DMS 273 treated with DMSO at 0.1 percent for 48 hours (cell line): ENCODE measurements at regions not wholly inside any gene's neighbourhood (a gene's known extent, or its start where the extent isn't known, plus 50 kb on each side); places are given as distances from the start of the nearest gene placed in this dataset.
"Not testable (repeated sequence)": the region's sequence is repeated elsewhere in the genome, so short reads cannot be mapped to it uniquely, and the experiment has no call there.

Source experiments
- DNase-seq: peaks from one replicate; lab custom pipeline; 2025; lab: John Stamatoyannopoulos, UW

DNA sequence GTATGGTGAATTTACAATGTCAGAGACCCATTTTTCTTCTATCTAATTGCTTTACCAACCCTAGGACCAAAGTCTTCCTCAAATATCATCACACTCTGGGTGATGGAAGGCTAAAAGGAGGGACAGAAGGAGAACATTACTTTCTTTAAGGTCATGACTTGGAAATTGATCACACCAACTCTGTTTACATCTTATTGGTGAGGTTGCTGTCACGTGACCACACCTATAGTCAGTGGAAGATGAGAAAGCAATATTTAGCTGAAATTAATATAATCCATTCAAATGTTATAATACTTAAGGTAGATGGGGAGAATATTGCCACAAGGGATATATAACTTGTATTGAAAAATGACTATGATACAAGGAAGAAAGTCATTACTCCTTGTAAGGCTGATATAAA, 183.6 kb upstream of the SMIM30 start:
- no peak for DNase-seq

DNA sequence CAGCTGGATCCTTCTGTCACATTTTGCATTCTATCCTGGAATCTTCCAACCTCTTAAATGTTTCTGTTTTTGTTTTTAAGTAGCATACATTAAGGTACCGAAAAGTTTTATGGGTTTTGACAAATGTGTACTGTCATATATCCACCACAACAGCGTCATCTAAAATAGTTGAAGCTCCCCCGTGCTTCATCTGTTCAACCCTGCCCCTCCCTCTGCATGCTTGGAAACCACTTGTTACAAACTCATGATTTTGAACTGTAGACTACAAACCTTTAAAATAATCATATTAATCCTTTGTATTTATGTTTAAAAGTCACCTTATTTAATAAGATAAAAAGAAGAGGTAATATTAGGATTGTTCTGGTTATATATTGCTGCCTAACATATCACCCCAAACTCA, 182.8 kb upstream of the SMIM30 start:
- DNase-seq: no peak

DNA sequence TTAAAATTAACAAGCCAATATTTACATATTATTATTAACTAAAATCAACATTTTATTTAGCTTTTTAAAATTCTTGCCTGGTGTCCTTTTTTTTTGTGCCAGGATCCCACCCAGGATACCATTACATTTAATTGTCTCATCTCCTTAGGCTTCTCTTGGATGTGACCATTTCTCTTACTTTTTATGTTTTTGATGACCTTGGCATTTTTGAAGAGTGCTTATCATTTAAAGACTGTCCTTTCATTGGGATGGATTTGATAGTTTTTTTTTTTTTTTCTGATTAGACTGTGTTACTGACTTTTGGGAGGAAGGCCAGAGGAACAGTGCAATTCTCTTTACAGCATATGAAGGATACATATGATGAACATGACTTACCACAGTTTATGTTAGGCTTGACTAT, 181.4 kb upstream of the SMIM30 start:
- DNase-seq: no peak

DNA sequence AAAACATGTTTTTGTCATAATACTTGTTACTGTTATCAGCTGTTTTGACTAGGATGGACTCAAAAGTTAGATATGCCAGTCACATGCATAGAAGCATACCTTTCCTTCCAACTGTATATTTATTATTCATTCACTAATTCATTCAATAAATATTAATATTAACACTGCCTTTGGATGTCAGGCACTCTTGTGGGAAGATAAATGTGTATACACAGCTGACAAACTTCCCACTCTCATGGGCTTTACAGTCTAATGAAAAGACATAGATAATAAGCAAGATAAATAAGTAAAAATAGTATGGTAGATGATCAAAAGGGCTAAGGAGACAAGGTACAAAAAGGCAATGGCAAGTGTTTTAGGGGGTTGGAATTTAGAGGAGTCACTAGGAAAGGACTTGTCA, 180.1 kb upstream of the SMIM30 start:
- DNase-seq: no peak

DNA sequence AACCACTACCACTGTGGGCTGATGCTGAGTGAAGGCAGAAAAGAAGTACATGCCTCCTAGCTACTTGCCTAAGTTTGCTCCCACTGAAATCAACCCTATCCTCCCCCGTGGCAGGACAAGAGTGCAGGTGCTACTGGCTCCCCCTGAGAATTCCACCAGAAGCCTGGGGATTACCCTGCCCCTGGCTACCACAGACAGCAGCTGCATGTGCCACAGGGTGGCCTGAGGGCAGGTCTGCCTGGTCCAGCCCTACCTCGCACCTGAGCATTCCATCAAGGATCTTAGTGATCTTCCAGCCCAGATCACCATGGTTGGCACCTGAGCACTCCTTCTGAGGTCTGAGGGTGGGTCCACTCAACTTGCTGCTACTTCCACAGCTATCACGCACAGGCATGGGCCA, 176.4 kb upstream of the SMIM30 start:
- no peak for DNase-seq

DNA sequence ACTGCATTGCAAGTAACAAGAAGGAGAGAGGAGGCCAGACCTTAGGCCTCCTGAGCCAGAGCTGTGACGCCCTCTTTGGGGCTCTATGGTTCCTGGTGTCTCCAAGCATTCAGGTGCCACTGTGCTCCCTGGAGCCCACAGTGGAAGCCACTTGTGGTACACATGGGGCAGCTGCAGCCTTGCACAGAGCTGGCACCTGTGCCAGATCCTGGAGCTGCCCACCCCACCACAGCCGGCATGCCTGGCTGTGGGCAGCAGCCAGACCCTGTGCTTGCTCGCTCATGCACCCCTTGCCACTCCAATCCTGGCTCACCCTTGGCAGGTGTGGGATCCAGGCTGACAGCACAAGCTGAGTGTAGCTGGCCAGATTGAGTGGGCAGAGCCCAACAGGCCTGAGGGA, 173.8 kb upstream of the SMIM30 start:
- no peak for DNase-seq

DNA sequence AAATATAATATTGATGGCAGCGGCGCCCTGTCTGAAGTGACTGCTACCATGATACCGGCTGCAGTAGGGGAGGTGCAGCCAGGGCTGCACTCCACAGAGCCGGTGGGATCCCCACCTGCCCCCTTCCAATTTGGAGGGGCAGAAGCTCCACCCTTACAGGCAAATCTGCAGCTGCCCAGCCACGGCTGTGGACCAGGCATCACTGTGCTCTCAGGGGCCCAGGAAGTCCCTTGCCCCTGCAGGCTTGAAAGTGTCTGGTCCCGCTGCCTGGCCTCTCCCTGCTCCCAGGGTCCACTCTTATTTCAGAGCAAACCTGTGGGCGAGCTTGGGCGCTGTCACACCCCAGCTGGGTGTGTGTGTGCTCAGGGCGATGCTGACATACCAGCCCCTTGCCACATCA, 172.7 kb upstream of the SMIM30 start:
- DNase-seq: no peak

DNA sequence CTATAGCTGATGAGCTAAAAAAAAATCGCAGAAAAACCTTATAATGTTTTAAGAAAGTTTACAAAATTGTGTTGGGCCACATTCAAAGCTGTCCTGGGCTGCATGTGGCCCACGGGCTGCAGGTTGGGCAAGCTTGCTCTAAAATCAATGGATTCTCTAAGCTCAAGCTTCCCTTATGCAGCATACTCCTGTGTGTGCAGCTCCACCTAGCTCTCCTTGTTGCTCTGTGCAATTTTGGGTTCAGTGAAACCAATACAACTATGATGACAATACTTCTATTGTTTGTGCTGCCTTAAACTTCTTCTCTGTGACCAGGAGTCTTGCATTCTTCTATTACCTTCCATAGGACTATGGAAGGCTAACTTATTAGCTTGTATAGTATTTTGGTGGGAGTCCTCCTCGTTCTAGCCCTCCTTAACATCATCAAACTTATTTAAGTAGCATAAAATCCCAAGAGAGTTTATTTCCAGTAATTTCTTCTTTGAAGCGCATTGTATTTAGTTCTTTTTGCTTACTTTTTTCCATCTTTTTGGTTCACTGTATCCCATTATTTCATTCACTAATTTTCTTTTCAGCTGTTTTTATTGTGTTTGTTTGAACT, 170.9 kb upstream of the SMIM30 start:
- peak; percentile 19 for DNase-seq

DNA sequence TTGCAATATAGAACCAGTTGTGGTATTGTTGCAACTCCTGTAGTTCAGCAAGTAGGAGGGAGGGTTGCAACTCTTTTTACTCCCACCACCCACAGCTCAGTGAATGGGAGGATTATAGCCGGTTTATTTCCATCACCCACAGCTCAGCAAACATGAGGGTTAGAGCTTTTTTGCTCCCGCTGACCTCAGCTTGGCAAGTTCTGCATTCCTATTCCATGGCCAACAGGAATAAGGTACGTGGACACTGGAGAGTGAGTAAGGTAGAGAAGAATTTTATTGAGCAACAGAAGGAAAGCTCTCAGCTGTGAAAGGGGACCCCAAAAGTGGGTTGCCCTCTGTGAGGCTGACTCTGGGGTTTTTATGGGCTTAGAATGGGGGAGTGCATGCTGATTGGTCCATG, 167.1 kb upstream of the SMIM30 start:
- DNase-seq: no peak

DNA sequence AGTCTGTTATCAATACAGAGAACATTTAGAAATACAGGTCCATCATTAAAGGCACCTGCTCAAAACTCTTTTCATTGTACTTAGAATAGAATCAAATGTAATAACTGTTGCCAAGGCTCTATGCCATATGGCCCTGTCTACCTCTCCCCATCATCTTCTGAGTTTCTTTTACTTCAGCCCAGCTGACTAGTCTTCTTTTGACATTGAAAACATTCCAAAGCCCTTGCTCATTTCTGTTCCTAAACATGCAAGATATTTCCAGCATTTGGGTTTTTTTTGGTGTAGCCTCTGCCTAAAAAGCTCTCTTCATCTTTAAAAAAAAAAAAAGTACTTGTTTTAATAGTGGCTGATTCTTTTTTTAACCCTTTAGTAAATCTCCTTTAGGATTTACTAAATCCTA, 165.5 kb upstream of the SMIM30 start:
- no peak for DNase-seq

DNA sequence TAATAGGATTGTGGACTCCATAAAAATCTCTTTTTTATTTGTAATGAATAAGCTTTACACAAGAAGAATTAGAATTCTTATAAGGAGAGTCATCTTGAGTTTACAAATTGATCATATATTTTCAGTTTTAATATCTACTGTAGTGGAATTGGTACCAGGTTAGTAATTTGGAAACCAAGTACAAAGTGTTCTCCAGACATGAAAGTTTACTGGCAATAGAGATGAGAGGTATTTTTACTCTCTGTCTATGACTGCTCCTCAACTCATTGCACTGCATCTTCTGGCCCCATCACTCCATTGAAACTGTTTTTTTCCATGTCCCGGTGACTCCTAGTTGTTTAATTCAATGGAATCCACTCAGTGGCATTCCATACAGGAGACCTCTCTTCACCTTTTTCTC, 164.5 kb upstream of the SMIM30 start:
- DNase-seq: no peak

DNA sequence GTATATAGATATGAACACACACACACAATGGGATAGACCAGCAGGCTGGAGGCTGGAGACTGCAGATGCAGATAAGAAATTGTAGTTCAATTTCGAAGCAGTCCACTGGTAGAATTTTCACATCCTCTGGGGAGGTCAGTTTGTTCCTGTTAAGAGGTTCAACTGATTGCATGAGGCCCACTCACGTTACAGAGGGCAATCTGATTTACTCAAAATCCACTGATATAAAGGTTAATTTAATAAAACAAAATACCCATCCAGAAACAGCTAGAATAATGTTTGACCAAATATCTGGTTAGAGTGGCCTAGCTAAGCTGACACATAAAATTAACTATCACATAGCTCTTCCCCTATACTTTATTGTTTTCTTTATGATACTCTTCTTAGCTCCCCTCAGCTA, 162.9 kb upstream of the SMIM30 start:
- no peak for DNase-seq

DNA sequence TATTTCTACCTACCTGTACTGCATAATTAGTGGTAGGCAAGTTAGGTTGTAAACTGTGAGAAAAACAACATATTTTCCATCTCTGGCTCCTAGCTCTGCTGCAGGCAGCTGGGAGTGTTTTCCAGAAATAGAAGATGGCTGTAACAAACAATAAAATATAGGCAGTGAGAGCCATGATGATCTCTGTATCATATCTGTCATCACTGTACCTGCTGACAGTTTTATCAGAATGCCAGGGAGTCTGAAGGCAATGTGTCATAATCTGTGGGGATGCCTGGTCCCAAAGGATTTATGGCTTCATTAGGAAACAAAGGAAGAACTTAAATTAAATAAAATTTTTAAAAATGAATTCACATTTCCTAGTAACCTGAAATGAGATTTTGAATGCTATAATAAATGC, 160.9 kb upstream of the SMIM30 start:
- DNase-seq: no peak

DNA sequence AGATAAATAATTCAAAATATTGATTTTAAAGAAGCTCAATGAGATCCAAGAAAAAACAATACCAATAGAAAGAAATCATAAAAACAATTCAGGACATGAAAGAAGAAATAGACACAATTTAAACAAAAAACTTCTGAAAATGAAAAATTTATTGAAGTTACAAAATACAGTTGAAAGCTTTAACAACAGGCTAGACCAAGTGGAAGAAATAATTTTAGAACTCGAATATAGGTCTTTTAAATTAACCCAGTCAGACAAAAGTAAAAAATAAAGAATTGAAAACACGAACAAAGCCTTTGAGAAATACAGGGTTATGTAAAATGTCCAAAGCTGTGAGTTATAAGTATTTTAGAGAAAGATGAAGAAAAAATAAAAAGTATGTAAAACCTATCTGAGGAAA, 152.4 kb upstream of the SMIM30 start:
- DNase-seq: no peak

DNA sequence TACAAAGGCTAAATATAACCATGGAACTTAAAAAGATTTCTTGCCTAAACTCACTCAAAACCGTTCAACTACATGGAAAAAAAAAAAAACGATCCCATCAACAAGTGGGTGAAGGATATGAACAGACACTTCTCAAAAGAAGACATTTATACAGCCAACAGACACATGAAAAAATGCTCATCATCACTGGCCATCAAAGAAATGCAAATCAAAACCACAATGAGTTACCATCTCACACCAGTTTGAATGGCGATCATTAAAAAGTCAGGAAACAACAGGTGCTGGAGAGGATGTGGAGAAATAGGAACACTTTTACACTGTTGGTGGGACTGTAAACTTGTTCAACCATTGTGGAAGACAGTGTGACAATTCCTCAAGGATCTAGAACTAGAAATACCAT, 151.2 kb upstream of the SMIM30 start:
- not testable (repeated sequence) for DNase-seq

DNA sequence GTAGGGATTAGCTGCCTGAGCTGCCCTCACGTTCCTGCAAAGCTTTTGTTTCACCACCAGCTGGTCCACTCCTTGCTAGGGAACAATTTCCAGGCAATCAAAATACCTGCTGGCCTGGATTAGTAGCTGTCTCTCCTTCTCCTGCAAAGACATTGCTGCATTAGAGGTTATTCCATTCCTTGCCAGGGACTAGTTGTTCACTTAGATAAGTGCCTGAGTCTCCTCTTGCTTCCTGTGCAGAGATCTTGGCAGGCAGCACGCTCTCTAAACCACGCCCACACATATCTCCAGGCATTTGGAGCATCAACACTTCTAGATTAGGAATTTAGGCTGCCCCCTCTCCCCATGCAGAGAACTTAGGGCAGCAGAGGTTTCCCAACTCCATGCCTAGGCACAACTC, 150.4 kb upstream of the SMIM30 start:
- DNase-seq: no peak

DNA sequence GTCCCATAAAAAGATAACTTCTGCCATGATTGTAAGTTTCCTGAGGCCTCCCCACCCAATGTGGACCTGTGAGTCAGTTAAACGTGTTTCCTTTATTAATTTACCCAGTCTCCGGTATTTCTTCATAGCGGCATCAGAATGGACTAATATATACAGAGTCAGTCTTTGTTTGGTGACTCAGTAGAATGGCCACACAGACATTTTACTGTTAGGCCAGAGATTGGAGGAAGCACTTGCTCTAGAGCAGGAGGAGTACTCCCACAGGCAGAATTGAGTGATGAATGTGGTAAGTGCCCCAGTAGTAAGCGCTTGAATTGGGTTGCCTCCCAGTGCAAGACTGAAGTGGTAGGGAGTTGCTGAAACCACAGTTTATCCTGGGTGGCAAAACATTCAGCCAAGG, 149.5 kb upstream of the SMIM30 start:
- no peak for DNase-seq

DNA sequence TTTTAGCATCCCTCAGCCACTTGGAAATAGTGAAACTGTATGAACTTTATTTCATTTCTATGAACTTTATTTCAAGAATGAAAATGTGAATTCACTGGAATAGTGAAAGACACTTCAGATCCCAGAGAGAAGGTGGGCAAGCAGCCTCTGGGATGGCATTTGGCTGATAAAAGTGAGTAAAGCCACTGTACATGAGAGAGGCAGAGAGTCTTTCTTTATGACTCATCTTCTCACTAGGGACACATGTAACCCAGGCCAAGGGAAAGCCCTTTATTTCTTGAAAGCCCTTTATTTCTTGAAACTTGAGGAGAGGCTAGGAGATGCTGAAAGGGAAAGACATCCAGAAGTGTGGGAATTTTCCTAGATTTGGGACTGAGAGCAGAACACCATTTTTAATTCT, 148.9 kb upstream of the SMIM30 start:
- DNase-seq: no peak

DNA sequence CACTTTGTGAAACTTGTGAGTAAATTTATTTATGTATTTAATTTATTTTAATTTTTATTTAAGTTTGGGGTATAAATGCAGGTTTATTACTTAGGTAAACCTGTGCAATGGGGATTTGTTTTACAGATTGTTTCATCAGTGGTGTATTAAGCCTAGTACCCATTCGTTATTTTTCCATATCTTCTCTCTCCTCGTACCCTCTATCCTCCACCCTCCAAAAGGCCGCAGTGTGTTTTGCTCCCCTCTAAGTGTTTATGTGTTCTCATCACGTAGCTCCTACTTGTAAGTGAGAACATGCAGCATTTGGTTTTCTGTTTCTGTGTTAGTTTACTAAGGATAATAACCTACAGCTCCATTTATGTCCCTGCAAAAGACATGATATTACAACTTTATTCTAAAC, 145.4 kb upstream of the SMIM30 start:
- no peak for DNase-seq

DNA sequence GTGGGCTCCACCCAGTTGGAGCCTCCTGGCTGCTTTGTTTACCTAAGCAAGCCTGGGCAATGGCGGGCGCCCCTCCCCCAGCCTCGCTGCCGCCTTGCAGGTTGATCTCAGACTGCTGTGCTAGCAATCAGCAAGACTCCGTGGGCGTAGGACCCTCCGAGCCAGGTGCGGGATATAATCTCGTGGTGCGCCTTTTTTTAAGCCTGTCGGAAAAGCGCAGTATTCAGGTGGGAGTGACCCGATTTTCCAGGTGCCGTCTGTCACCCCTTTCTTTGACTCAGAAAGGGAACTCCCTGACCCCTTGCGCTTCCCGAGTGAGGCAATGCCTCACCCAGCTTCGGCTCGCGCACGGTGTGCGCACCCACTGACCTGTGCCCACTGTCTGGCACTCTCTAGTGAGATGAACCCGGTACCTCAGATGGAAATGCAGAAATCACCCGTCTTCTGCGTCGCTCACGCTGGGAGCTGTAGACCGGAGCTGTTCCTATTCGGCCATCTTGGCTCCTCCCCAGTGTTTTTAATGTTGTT, 144.9 kb upstream of the SMIM30 start:
- not testable (repeated sequence) for DNase-seq

DNA sequence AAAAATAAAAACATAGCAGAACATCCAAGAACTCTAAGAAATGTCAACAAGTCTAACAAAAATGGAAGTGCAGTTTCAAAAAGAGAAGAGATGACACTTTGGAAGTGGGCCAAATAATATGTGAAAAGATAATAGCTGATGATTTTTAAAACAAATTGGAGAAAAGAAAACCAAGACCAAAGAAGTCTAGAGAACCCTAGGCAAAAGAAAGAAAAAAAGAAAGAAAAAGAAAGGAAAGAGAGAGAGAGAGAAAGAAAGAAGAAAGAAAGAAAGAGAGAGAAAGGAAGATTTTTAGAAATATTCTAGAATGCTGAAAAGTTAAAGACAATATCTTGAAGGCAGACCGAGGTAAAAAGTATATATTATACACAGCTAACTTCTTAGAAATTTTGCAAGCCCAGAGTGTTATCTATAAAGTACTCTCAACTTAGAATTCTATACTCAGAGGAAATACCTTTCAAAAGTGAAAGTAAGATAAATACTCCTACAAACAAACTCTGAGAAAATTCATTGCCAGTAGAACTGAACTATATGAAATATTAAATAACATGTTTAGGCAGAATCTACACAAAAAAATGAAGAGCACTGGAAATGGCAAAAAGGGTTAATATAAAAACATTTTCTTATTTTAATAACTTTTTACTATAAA, 138.7 kb upstream of the SMIM30 start:
- no peak for DNase-seq

DNA sequence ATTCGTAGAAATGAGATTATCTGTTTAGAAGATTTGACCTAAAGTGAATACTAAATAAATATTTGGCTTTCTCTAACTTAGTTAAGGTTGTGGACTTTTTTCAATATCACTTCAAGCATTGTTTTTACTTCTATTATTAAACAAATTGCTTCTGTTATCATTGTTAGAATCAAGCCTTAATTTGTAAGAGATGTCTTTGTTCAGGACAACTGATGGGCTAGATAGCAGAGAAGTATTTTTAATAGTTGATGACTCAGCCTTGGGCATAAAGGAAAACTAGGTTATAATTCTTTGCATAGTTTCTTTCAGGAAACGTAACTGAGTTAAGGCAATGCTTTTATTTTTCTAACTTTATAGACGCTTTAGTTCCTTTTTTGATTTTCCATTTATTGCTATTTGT, 128.8 kb upstream of the SMIM30 start:
- DNase-seq: no peak

DNA sequence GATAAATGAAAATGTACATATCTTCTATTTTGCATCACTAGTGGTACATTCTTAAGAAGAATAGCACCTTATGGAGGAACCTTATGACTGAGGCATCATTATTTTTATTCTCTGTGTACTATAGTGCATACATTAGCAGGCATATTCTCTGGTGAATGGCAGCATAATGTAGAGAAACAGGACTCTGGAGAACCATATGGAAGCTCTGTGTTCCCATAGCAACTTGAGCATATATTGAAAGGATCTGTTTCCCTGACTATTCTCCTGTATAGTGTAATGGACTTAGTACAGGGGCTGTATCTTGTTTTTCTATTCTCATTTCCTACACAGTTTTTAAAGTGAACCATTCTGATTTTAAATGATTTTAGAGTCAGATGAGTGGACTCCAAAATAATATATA, 128.4 kb upstream of the SMIM30 start:
- DNase-seq: no peak

DNA sequence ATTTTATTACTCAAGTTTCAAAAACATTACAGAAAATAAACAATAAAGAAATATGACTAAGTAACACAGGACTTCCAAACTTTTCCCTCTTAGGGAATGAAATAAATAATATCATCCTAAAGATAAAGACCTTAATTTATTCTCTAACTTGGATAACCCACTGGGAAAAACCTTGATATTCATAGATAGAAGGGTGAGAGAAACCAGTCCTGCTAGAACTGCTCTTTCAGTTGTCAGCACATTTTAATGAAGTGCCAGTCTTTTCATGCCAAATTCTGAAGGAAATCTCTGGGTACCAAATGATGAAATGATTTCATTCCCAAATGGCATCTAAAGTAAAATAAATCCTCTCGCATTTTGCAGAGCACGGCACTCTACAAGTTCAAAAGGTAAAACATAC, 114.5 kb upstream of the SMIM30 start:
- no peak for DNase-seq
